ENCODE measurements at regions not wholly inside any gene's neighbourhood (a gene's known extent, or its start where the extent isn't known, plus 50 kb on each side); places are given as distances from the start of the nearest gene placed in this dataset.
"Not testable (repeated sequence)": the region's sequence is repeated elsewhere in the genome, so short reads cannot be mapped to it uniquely, and the experiment has no call there.

DNA sequence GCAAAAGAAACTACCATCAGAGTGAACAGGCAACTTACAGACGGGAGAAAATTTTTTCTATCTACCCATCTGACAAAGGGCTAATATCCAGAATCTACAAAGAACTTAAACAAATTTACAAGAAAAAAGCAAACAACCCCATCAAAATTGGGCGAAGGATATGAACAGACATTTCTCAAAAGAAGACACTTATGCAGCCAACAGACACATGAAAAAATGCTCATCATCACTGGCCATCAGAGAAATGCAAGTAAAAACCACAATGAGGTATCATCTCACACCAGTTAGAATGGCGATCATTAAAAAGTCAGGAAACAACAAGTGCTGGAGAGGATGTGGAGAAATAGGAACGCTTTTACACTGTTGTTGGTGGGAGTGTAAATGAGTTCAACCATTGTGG, 206.6 kb upstream of the HTR1E start:
- not testable (repeated sequence) for DNase-seq

DNA sequence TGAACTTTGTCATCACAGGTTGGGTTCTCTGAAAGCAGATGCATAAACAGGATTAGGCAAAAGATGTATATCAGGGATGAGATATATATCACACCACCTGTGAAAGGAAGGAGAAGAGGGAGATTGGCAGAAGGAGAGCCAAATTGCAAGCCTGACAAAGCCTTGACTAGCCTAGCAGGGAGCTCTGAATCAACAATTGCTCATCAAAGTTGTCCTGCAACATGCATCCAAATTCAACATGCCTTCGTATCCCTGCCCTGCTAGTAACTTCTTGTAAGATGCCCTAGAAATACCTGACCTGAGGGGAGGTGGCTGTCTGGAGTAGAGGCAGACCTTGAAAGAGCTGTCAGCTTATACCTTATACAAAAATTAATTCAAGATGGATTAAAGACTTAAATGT, 207.1 kb upstream of the HTR1E start:
- no peak for DNase-seq

DNA sequence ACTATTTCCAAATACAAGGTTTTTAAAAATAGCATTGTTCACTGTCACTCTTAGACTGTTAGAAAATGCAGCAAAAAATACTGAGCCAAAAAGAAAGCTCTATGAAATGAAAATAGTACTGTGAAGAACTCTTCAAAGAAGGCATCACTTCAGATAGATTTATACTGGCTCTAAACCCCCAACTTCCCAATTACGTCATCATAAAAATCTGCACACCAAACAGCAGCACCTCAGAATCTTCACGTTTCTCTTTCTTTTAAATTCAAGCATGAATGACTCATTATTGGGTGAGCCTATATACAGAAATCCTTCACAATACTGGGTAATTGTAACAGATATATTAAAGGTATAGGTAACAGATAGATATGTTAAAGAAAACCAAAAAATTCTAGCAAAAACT, 208.4 kb upstream of the HTR1E start:
- no peak for DNase-seq

DNA sequence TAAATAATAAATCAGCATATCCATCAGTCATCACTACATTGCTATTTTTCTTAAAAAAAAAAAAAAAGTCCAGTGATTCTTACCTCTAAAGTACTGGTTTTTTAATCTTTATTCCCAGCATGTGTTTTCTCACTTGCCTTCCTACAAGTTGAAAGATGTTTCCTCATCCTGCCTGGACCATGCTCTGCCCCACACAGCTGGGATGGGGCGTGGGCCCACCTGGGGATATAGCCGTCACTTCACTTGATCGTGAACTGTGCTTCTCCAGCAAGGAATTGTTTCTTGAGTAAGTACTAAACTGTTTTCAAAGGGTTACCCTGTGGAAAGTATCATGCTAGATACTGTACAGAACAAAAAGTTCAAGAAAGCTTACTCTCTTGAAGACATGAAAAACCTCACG, 212.6 kb upstream of the HTR1E start:
- no peak for DNase-seq

DNA sequence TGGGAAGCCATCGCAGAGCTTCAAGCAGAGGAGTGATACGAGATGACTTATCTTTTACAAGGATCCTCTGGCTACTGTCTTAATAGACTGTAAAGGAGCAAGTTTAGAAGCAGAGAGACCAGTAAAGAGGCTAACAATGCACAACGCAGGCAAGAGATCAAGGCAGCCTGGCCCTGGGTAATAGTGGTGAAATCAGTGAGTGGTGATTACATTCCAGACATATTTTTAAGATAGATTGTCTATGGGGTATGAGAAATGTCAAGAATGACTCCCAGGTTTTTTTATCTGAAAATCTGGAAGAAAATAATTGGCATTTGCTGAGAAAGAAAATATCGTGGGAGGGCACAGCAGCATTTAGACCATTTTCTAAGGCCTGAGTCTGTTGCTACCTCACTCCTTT, 213.6 kb upstream of the HTR1E start:
- DNase-seq, result no peak

DNA sequence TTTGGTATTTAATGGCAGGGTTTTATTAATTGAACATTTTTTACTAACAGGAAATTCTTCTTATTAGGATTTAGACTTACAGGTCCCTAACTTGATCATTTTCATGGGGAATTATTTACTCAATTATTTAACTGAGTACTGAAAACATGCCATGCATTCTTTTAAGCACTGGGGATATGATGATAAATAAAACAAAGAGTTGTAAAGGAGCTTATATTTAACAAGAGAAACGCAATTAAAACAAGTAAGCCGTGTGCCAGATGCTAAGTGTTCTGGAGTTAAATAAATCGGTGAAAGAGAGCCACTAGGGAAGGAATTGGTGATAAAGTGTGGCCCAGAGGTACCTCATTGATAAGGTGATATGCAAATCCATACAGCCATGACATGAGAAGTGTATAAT, 214.2 kb upstream of the HTR1E start:
- DNase-seq, result no peak

DNA sequence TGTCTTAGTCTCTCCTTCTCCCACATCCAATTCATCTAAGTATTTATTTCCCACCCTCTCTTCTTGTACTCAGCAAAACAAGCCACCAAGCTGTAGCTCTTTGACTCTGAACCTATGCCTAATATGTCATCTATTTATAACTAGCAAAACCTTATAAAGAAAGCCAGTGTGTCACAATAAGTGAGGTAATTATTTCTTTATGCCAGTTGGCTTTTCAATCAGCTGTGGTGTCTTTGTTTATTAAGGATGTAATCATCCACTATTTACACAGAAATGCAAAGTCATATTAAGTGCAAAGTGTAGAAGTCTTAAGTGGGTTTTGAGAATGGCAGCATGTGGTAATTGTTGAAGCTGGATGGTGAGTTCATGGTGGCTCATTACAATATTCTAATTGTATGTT, 215.2 kb upstream of the HTR1E start:
- DNase-seq, result no peak

DNA sequence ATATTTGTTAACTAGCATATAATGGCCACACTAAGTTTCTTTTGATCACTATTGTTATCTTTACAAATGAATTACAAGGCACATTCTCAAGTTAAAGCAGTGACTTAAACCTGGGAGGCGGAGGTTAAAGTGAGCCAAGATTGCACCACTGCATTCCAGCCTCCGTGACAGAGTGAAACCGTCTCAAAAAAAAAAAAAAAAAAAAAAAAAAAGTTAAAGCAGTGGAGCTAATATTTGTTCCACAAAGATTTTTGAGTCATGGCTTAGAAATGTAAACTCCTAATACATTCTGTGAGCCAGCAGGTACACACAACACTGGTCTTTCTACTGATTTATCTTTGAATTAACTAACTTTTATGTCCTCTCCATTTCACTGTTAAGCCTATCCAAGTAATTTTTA, 221.7 kb upstream of the HTR1E start:
- no peak for DNase-seq

DNA sequence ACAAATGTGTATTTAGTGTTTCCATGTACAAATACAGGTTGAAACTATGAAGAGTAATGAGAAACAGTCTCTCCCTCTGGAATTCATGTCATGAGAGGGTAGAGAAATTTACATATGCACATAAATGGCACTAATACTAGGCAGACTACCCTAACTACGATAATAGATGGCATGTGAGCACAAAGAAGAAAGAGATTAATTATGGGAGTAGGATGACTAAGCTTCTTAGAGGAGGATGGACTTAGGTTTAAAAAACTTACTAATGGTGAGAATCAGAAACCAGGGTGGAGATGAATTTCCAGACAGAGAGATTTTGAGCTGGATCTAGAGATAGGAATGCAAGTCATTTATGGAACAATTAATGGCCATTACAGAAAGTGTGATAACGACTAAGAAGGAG, 225.3 kb upstream of the HTR1E start:
- DNase-seq, result no peak

DNA sequence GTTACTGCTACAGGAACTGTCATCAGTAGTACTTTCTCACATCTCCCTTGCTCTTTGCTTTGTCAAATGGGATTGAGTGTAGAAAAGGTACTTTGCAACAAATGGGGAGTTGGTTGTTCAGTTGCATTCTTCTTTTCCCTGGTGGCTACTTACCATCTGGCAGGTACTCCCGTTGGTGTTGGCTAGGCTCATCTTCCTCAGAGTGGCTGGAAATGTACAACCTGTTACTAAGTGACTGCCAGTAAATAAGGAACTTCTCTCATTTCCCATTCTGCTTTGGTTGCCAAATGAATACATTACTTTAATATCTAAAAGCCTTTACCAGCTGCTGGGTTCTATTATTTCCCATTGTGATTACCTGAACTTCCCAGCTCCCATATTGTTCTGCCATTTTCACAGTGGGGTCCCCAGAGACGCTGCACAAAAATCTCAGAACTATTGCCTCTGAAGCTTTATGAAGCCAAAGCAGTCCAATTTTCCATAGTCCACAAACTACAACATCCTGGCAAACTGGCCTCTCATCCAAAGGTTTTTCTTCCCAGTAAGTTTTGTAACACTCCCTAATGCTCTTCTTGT, 229.7 kb upstream of the HTR1E start:
- no peak for DNase-seq

DNA sequence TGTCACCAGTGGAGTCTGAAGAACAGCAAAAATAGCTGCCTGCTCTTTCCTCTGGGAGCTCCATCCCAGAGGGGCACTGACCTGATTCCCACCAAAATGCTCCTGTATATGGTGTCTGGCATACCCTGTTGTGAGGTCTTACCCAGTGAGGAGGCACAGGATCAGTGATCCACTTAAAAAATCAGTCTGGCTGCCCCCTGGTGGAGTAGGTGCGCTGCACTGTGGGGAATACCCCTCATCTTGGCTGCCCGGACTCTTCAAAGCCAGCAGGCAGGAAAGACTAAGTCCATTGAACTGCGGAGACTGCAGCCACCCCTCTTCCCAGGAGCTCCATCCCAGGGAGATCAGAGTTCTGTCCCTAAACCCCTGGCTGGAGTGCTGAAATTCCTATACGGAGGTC, 230.9 kb upstream of the HTR1E start:
- DNase-seq, result no peak

DNA sequence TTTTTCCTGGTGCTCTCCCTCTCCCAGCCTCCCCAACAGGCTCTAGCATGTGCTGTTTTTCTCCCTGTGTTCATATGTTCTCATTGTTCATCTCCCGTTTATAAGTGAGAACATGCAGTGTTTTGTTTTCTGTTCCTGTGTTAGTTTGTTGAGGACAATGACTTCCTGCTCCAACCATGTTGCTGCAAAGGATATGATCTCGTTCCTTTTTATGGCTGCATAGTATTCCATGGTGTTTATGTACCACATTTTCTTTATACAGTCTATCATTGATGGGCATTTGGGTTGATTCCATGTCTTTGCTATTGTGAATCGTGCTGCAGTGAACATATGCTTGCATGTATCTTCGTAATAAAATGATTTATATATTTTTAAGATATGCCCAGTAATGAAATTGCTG, 236.1 kb upstream of the HTR1E start:
- not testable (repeated sequence) for DNase-seq

DNA sequence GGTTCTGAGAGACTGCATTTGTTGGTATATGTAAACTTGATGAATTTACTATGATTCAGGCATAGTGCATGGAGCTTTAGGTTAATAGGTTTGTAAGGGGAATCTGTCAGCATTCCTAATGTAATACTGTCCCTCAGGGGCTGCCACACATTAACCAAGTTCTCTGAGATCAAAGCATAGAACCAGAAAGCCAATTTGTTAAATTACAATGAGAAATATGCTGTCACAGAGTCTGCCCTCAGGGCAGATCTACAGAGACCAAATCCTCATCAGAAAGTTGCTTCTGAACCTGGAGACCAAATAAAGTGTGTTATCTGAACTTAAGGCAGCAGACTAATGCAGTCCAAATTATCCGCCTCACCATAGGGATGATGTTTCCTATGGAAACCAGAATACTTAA, 250.8 kb upstream of the HTR1E start:
- no peak for DNase-seq

DNA sequence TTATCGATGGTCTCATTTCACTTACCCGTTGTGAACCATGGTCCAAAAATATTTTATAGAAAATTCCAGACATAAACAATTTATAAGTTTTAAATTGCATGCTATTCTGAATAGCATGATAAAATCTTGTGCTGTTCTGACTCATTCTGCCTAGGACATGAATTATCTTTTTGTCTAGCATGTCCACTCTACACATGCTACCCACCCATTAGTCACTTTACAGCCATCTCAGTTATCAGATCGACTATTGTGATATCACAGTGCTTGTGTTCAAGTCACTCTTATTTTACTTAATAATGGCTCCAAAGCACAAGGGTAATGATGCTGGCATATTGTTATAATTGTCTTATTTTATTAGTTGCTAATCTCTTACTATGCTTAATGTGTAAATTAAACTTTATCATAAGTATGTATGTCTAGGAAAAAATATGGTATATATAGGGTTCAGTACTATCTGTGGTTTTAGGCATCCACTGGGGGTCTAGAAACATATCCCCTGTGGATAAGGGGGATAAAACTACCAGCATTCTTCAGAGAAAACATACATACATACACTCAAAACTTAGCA, 252.0 kb upstream of the HTR1E start:
- no peak for DNase-seq

DNA sequence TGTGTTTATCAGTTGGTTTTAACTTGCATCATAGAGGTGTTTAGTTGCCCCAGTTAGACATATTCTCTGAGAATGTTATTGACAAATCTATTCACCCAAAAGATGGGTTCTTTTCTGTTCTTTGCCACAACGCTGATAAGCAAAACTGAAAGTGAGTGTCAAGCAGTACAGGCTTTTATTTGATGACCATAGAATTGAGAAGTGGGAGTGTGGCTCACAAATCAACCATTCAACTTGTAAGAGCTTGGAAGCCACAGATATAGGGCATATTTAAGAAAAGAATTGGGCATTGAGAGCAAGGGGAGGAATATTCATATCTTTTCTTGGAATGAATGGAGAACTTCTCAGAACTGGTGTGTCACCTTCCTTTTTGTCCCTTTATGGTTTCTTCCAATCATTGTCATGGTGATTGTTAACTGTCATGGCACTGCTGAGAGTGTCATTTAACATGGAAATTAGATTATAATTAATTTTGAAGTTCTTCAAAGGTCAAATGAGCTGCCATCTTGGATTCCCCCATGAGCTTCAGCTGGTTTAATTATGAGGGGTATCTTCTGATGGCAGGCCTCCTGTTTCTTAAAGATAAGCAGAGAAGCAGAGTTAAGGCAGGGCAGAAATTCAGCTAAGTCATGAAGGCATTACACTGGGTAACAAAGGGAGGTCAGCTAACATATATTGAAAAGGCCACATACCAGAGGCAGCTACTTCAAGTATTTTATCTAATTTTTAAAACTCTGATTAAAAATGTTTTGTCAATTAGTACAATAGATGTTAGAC, 254.0 kb upstream of the HTR1E start:
- no peak for DNase-seq

DNA sequence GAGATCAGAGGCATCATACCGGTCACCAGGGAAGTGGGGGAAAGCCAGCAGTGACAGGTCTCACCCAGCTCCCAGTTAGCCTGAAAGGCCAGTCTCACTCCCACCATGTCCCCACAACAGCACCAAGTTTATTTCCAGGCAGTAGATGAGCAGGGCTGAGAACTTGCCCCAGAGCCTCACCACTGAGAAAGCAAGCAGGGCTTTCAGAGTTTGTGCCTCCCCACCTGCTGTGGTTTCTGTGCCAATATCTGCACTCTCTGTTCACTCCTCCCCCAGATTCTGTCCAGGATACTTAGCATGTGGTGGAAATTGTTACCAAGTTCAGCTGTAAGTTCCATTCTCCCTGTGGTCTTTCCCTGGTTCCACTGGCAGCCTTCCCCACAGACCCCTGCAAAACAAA, 255.0 kb upstream of the HTR1E start:
- DNase-seq, result no peak

DNA sequence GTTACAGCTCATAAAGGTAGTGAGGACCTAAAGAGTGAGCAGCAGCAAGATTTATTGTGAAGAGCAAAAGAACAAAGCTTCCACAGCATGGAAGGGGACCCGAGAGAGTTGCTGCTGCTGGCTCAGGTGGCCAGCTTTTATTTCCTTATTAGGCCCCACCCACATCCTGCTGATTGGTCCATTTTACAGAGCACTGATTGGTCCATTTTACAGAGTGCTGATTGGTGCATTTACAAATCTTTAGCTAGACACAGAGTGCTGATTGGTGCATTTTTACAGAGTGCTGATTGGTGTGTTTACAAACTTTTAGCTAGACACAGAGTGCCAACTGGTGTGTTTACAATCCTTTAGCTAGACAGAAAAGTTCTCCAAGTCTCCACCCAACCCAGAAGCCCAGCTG, 256.2 kb upstream of the HTR1E start:
- DNase-seq, result not testable (repeated sequence)

DNA sequence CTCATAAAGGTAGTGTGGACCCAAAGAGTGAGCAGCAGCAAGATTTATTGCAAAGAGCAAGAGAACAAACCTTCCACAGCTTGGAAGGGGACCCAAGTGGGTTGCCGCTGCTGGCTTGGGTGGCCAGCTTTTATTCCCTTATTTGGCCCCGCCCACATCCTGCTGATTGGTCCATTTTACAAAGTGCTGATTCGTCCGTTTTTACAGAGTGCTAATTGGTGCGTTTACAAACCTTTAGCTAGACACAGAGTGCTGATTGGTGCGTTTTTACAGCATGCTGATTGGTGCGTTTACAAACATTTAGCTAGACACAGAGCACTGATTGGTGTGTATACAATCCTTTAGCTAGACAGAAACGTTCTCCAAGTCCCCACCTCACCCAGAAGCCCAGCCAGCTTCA, 265.2 kb upstream of the HTR1E start:
- not testable (repeated sequence) for DNase-seq

DNA sequence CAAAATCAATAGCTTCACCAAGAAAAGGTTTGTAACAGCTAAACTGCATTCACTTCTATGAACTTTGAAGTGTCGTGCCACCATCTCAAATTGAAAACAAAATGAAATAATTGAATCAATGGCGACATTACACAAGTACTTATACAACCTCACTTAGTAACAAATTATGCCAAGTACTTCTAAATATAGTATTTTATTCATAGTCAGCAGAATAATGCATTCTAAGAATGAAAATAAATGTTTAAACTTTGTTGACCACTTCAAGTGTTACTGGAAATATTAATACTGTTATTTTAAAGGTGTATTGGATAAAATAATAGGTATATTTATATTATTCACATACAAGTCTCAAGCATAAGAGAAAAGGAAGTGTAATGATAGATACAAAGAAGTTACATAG, 280.1 kb upstream of the HTR1E start:
- DNase-seq, result no peak

DNA sequence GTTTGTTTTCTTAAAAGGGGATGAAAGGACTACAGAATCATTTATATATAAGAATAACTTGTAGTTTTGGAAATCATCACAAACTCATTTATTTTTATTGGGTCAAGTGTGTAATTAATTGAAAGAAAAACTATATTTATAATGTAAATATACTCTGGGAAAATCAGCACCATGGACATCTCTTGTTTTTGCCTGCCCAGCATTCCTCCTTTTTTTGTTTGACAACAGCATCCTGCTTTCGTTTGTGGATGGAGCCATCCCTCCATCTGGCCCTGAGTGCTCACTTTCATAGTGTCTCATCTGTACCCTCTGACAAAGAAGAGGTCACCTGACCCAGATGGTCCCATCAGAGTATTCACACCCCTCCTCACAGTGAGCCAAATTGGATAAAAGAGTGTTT, 308.2 kb upstream of the HTR1E start:
- DNase-seq, result no peak

DNA sequence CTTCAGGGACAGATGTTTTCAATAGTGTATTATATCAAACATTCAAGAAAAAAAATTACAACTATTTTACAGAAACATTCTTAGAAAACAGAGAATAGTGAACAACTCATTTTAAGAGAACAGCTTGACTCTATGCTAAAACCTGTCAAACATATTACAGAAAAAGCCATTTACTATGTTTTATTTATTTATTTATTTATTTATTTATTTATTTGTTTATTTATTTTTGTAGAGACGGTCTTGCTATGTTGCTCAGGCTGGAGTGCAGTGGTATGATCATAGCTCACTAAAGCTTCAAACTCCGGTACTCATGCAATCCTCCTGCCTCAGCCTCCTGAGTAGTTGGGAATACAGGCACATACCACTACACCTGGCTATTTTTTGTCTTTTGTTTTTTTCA, 317.9 kb upstream of the HTR1E start:
- DNase-seq, result no peak

DNA sequence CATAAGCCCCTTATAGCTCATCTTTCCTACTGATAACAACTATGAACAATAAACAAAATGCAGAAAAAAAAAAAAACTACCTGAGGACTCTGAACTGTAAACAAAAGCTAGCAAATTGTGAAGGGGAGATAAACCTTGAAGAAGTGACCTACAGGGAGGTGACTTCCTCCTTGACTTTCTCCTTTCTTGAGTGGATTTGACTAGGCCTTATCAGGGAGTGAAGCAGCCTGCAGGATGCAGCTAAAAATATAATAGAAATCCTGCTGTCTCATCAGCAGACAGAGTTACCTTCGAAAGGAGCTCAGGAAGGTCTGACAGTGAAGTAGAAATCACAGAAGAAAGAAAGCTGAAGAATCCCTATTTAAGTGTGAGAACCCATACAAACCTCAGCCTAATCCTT, 322.0 kb upstream of the HTR1E start:
- DNase-seq, result no peak

DNA sequence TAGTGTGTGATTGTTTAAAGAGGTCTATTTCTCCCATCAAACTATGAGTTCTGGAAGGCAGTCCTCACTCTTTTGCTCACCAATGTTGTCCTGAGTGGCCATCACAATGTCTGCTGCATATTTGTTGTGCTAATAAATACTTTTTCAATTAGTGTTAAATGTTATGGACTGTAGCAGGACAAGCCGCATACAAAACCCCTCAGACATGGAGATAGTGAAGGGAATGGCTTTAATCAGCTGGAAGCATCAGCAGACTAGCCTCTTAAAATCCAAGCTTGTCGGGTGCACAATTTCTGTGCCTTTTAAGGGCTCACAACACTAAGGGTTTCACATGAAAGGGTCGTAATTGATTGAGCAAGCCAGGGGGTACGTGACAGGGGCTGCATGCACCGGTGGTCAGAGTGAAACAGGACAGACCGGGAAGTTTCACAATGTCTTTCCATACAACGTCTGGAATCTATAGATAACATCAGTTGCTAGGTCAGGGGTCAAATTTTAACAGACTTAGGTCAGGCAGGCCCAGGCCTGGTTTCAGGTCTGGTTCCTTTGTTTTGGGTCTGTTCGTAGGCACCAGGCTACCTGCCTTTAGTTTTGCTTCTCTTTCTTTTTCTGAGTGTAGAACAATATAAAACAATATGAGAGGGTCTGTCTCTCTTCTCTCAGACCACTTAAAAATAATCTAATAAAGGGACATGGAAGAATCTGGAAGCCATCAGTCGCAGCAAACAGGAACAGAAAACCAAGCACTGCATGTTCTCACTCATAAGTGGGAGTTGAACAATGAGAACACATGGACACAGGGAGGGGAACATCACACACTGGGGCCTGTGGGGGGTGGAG, 327.6 kb upstream of the HTR1E start:
- DNase-seq, result no peak

DNA sequence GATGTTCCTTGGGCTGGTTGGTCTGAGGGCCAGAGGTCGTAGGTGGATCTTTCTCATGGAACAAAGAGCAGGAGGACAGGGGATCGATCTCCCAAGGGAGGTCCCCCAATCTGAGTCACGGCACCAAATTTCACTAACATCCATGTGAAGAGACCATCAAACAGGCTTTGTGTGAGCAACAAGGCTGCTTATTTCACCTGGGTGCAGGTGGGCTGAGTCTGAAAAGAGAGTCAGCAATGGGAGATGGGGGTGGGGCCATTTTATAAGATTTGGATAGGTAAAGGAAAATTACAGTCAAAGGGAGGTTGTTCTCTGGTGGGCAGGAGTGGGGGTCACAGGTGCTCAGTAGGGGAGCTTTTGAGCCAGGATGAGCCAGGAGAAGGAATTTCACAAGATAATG, 334.0 kb upstream of the HTR1E start:
- not testable (repeated sequence) for DNase-seq
